Neural progenitor cell (in vitro differentiated cells): ENCODE measurements at regions not wholly inside any gene's neighbourhood (a gene's known extent, or its start where the extent isn't known, plus 50 kb on each side); places are given as distances from the start of the nearest gene placed in this dataset.

Source experiments
- DNase-seq: peaks from one replicate; pipeline ENCODE4 v3.0.0-alpha.2; 2016; ENCODE audit warnings: low spot score
- H2AFZ ChIP-seq: fragments of 200-600 bp; sonication (generic); replicated peaks from 2 replicates; pipeline ENCODE4 v1.6.1; 2016; ENCODE audit warnings: antibody characterized with exemption
- H3F3A ChIP-seq: fragments of 200-600 bp; sonication (generic); 2 replicates; pipeline ENCODE4 v1.6.1; 2016; ENCODE audit warnings: antibody characterized with exemption, low read depth
- H3K27ac ChIP-seq: fragments of 200-600 bp; sonication (generic); 2 replicates; pipeline ENCODE4 v1.5.1; 2016; ENCODE audit warnings: mild to moderate bottlenecking
- H3K27me3 ChIP-seq: fragments of 200-600 bp; sonication (generic); 2 replicates; pipeline ENCODE4 v1.6.1; 2016; ENCODE audit warnings: mild to moderate bottlenecking, moderate library complexity
- H3K36me3 ChIP-seq: fragments of 200-600 bp; sonication (generic); 2 replicates; pipeline ENCODE4 v1.5.1; 2016
- H3K4me1 ChIP-seq: fragments of 200-600 bp; sonication (generic); 2 replicates; pipeline ENCODE4 v1.6.1; 2016; ENCODE audit warnings: mixed run types
- H3K4me2 ChIP-seq: fragments of 200-600 bp; sonication (generic); 2 replicates; pipeline ENCODE4 v1.6.1; 2016
- H3K4me3 ChIP-seq: fragments of 200-600 bp; sonication (generic); 2 replicates; pipeline ENCODE4 v1.5.1; 2016
- H3K79me2 ChIP-seq: fragments of 200-600 bp; sonication (generic); 2 replicates; pipeline ENCODE4 v1.6.1; 2016; ENCODE audit warnings: low read depth
- H3K9ac ChIP-seq: fragments of 200-600 bp; sonication (generic); 2 replicates; pipeline ENCODE4 v1.6.1; 2016
- H3K9me3 ChIP-seq: fragments of 200-600 bp; sonication (generic); 2 replicates; pipeline ENCODE4 v1.5.1; 2016; ENCODE audit warnings: low read depth
- H4K20me1 ChIP-seq: fragments of 200-600 bp; sonication (generic); 2 replicates; pipeline ENCODE4 v1.6.1; 2016; ENCODE audit warnings: low read depth
- H3K27ac Mint-ChIP-seq: 3 replicates; pipeline ENCODE4 v1.8.0; 2021; ENCODE audit warnings: mixed read lengths
- H3K27me3 Mint-ChIP-seq: 2 replicates; pipeline ENCODE4 v1.8.0; 2022; ENCODE audit warnings: low read depth, mild to moderate bottlenecking, inconsistent platforms, moderate library complexity, mixed read lengths; ENCODE audit not compliant: insufficient read depth
- H3K36me3 Mint-ChIP-seq: 3 replicates; pipeline ENCODE4 v1.8.0; 2021; ENCODE audit warnings: mixed read lengths
- H3K4me1 Mint-ChIP-seq: 3 replicates; pipeline ENCODE4 v1.8.0; 2021; ENCODE audit warnings: mixed read lengths
- H3K4me3 Mint-ChIP-seq: 3 replicates; pipeline ENCODE4 v1.8.0; 2021; ENCODE audit warnings: mild to moderate bottlenecking, moderate library complexity, mixed read lengths
- H3K9me3 Mint-ChIP-seq: 3 replicates; pipeline ENCODE4 v1.8.0; 2020; ENCODE audit warnings: mixed read lengths
- EZH2 ChIP-seq: fragments of 200-600 bp; sonication (generic); IDR thresholded peaks from 2 replicates; pipeline ENCODE4 v1.6.1; 2017; ENCODE audit warnings: antibody characterized with exemption, mild to moderate bottlenecking, moderate library complexity
- EZH2phosphoT487 ChIP-seq: fragments of 200-600 bp; sonication (generic); IDR thresholded peaks from 2 replicates; pipeline ENCODE4 v1.6.1; 2017; ENCODE audit warnings: antibody characterized with exemption
- TF ChIP-seq, protein P1 (sequence below): fragments of 200-600 bp; sonication (generic); IDR thresholded peaks from 2 replicates; pipeline ENCODE4 v1.5.1; 2017; ENCODE audit warnings: antibody characterized with exemption, mild to moderate bottlenecking

DNA sequence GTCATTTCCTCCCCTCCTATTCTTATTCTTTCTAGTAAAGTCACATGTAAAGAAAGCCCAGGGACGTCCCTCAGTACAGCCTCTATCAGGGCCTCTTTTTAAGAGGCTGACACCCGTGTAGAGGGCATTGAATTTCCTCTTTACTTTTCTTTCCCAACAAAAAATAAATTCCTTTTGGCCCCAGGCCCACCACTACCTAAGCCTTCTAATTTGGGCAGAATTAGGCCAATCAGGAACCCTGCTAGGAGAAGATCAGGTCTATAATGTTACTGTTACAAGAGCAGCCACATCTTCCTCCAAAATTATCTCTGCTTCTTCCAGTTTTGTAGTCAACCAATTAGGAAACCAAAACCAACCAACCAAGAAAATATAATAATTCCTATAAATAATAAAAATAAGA is 189.6 kb upstream of the NREP start:
- DNase-seq: no peak
- H3K79me2 ChIP-seq: no peaks in the 10 kb centered on the region
- TF ChIP-seq EZH2phosphoT487: no peak
- no peak for TF ChIP-seq EZH2
- TF ChIP-seq, protein P1, sequence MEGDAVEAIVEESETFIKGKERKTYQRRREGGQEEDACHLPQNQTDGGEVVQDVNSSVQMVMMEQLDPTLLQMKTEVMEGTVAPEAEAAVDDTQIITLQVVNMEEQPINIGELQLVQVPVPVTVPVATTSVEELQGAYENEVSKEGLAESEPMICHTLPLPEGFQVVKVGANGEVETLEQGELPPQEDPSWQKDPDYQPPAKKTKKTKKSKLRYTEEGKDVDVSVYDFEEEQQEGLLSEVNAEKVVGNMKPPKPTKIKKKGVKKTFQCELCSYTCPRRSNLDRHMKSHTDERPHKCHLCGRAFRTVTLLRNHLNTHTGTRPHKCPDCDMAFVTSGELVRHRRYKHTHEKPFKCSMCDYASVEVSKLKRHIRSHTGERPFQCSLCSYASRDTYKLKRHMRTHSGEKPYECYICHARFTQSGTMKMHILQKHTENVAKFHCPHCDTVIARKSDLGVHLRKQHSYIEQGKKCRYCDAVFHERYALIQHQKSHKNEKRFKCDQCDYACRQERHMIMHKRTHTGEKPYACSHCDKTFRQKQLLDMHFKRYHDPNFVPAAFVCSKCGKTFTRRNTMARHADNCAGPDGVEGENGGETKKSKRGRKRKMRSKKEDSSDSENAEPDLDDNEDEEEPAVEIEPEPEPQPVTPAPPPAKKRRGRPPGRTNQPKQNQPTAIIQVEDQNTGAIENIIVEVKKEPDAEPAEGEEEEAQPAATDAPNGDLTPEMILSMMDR: no peak
- H3K4me3 Mint-ChIP-seq: no peak overlapping the region
- no peak overlapping the region for H2AFZ ChIP-seq
- no peak overlapping the region for H3K27ac ChIP-seq
- no peak overlapping the region for H3K4me3 ChIP-seq
- H3K9me3 ChIP-seq: no peaks in the 10 kb centered on the region
- no peaks in the 10 kb centered on the region for H3K27me3 Mint-ChIP-seq
- H3F3A ChIP-seq: no peaks in the 10 kb centered on the region
- peaks cover 8% of the 10 kb centered on the region for H3K4me1 ChIP-seq
- H3K9me3 Mint-ChIP-seq: no peaks in the 10 kb centered on the region
- H3K4me1 Mint-ChIP-seq: no peaks in the 10 kb centered on the region
- no peak overlapping the region for H3K27ac Mint-ChIP-seq
- no peak overlapping the region for H3K9ac ChIP-seq
- no peaks in the 10 kb centered on the region for H3K36me3 ChIP-seq
- no peaks in the 10 kb centered on the region for H4K20me1 ChIP-seq
- H3K4me2 ChIP-seq: no peak overlapping the region
- H3K27me3 ChIP-seq: no peaks in the 10 kb centered on the region
- no peaks in the 10 kb centered on the region for H3K36me3 Mint-ChIP-seq

DNA sequence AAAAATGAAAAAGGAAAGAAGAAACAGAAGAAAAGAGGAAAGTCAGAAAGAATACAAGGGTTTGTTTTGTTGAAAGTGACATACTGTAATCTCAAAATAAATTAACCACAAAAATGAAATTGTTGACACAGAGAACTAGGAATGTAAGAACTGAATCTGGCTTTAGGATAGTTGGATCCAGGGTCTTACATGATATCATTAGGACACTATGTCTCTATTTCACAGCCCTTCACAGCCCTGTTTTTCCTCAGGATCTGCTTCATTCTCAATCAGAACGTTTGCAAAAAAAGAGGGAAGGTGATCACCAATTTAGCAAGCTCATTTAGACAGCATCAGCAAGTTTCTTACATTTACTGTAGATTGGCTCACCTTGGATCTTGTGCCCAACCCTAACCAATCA is 188.5 kb upstream of the NREP start:
- no peaks in the 10 kb centered on the region for H3K36me3 Mint-ChIP-seq
- Histone ChIP-seq H3K79me2 (no peaks in the 10 kb centered on the region), H3K4me3 (no peak overlapping the region)

DNA sequence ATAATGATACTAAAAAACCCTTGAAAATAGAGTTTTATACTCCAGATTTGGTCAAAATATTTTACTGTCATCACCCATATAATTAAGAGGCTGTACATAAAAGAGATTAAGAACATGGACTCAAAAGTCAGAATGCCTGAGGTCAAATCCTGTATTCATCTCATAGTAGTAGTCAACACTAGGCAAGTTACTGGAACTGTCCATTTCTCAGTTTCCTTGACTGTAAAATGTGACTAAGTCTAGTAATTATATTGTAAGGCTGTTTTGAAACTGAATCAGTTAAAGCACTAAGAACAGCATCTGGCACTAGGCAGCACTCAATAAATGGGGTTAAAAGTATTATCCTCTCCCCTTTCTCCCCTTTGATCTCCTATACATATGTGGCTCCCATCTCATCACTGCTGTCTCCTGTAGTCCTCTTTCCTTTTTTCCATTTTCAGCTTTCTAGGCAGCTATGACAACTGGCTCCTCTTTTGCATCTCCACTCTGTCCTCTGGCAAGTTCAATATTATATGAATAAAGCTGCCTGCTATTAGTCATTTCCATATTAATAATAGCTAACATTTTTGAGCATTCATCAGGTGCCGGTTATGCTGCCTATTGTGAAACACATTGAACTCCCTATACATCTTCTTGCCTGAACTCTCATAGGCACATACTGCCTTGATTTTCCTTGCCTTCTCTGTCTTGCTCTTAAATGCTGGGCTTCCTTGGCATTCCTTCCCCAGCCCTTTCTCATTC is 185.8 kb upstream of the NREP start:
- no peak for TF ChIP-seq EZH2phosphoT487
- no peak overlapping the region for H3K27ac Mint-ChIP-seq
- H3K36me3 Mint-ChIP-seq: no peaks in the 10 kb centered on the region
- H3K9me3 ChIP-seq: no peaks in the 10 kb centered on the region
- H3K4me3 Mint-ChIP-seq: no peak overlapping the region
- no peaks in the 10 kb centered on the region for H3F3A ChIP-seq
- H3K4me1 Mint-ChIP-seq: no peaks in the 10 kb centered on the region
- no peaks in the 10 kb centered on the region for H4K20me1 ChIP-seq
- peaks cover 4% of the 10 kb centered on the region for H3K9me3 Mint-ChIP-seq
- no peaks in the 10 kb centered on the region for H3K36me3 ChIP-seq
- no peak overlapping the region for H3K4me2 ChIP-seq
- no peak overlapping the region for H3K9ac ChIP-seq
- no peaks in the 10 kb centered on the region for H3K27me3 ChIP-seq
- no peak overlapping the region for H3K27ac ChIP-seq
- no peak for DNase-seq
- peaks cover 2% of the 10 kb centered on the region for H3K27me3 Mint-ChIP-seq
- H3K79me2 ChIP-seq: no peaks in the 10 kb centered on the region
- peaks cover 8% of the 10 kb centered on the region for H3K4me1 ChIP-seq
- no peak overlapping the region for H2AFZ ChIP-seq
- no peak overlapping the region for H3K4me3 ChIP-seq

More for the DNA sequence above, 188.5 kb upstream of the NREP start:
- no peak overlapping the region for H3K27ac ChIP-seq
- H3F3A ChIP-seq: no peaks in the 10 kb centered on the region
- Mint-ChIP-seq H3K27ac (no peak overlapping the region), H3K9me3 (no peaks in the 10 kb centered on the region), H3K27me3 (no peaks in the 10 kb centered on the region), H3K4me3 (no peak overlapping the region), H3K4me1 (no peaks in the 10 kb centered on the region)
- H2AFZ ChIP-seq: no peak overlapping the region
- H3K9me3 ChIP-seq: no peaks in the 10 kb centered on the region
- H3K36me3 ChIP-seq: no peaks in the 10 kb centered on the region
- no peaks in the 10 kb centered on the region for H4K20me1 ChIP-seq
- no peak overlapping the region for H3K4me2 ChIP-seq
- no peaks in the 10 kb centered on the region for H3K27me3 ChIP-seq
- peaks cover 8% of the 10 kb centered on the region for H3K4me1 ChIP-seq
- H3K9ac ChIP-seq: no peak overlapping the region
- TF ChIP-seq EZH2phosphoT487: no peak
- TF ChIP-seq EZH2: no peak
- TF ChIP-seq, protein P1: no peak
- no peak for DNase-seq

DNA sequence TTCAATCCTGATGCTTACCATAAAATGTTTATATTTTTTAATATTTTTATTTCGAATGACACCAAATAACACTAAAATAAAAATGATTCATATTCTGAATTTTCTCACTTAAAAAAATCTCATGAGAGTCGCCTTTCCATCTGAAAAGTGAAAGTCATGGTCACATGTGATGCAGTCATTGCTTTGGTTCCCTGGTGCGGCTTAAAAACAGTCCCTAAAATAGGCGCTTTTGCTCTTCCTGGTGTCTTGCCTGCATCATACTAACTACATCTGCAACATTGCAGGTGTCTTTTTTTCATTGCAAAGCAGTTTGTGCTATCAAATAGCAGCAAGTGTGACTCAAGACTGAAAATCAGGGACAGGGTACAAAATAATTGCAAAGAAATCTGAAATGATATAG is 185.2 kb upstream of the NREP start:
- H3K4me1 Mint-ChIP-seq: no peaks in the 10 kb centered on the region
- Histone ChIP-seq H3K4me1 (peaks cover 8% of the 10 kb centered on the region), H4K20me1 (no peaks in the 10 kb centered on the region), H2AFZ (no peak overlapping the region), H3K4me3 (no peak overlapping the region), H3K27ac (no peak overlapping the region), H3K9ac (no peak overlapping the region), H3K4me2 (no peak overlapping the region), H3K9me3 (no peaks in the 10 kb centered on the region), H3K27me3 (no peaks in the 10 kb centered on the region), H3K79me2 (no peaks in the 10 kb centered on the region), H3K36me3 (no peaks in the 10 kb centered on the region), H3F3A (no peaks in the 10 kb centered on the region)
- no peak overlapping the region for H3K27ac Mint-ChIP-seq
- no peaks in the 10 kb centered on the region for H3K36me3 Mint-ChIP-seq
- peaks cover 5% of the 10 kb centered on the region for H3K9me3 Mint-ChIP-seq
- no peak for DNase-seq
- H3K27me3 Mint-ChIP-seq: peaks cover 2% of the 10 kb centered on the region
- no peak overlapping the region for H3K4me3 Mint-ChIP-seq
- TF ChIP-seq, protein P1: no peak
- TF ChIP-seq EZH2phosphoT487 (no peak), EZH2 (no peak)
